ENCODE measurements at regions not wholly inside any gene's neighbourhood (a gene's known extent, or its start where the extent isn't known, plus 50 kb on each side); places are given as distances from the start of the nearest gene placed in this dataset.
"Not testable (repeated sequence)": the region's sequence is repeated elsewhere in the genome, so short reads cannot be mapped to it uniquely, and the experiment has no call there.

- TF ChIP-seq, protein P1, sequence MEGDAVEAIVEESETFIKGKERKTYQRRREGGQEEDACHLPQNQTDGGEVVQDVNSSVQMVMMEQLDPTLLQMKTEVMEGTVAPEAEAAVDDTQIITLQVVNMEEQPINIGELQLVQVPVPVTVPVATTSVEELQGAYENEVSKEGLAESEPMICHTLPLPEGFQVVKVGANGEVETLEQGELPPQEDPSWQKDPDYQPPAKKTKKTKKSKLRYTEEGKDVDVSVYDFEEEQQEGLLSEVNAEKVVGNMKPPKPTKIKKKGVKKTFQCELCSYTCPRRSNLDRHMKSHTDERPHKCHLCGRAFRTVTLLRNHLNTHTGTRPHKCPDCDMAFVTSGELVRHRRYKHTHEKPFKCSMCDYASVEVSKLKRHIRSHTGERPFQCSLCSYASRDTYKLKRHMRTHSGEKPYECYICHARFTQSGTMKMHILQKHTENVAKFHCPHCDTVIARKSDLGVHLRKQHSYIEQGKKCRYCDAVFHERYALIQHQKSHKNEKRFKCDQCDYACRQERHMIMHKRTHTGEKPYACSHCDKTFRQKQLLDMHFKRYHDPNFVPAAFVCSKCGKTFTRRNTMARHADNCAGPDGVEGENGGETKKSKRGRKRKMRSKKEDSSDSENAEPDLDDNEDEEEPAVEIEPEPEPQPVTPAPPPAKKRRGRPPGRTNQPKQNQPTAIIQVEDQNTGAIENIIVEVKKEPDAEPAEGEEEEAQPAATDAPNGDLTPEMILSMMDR (conservative IDR thresholded peaks at IDR 0.05; ENCODE audit: low read length): no peak
- DNase-seq (ENCODE audit: low read depth): no peak
- no peak overlapping the region for H3K4me3 ChIP-seq (ENCODE audit: low read length)
Observed at GRCh38 chr5:82517544-82518075, 239.5 kb upstream of the RPS23 start.

- DNase-seq (ENCODE audit: low read depth): no peak
- no peak overlapping the region for H3K4me3 ChIP-seq (ENCODE audit: low read length)
- TF ChIP-seq, protein P1 (conservative IDR thresholded peaks at IDR 0.05; ENCODE audit: low read length): no peak
Observed at GRCh38 chr5:82513738-82514137, 235.6 kb upstream of the RPS23 start.

- no peak overlapping the region for H3K4me3 ChIP-seq (ENCODE audit: low read length)
- TF ChIP-seq, protein P1 (conservative IDR thresholded peaks at IDR 0.05; ENCODE audit: low read length): no peak
- no peak for DNase-seq (ENCODE audit: low read depth)
Observed at GRCh38 chr5:82512025-82512424, 233.9 kb upstream of the RPS23 start.

DNA sequence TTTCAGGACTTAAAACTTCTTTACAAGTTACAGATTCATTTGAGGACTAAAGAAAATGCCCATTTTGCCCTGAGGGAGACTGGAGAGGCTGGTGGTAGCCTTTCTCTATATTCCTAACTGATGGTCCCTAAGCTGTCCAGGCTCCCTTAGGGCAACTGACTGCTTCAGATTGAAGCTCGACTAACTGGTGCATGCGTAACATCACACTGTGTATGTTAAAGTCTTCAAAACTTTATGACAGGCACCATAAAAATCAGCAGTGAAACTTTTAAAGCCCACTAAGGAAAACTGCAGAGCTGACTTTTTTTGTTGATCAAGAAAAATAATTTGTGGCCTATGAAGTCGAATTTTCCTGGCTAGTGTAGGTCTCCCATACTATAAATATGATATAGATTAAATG, 233.0 kb upstream of the RPS23 start:
- TF ChIP-seq, protein P1 (conservative IDR thresholded peaks at IDR 0.05; ENCODE audit: low read length): no peak
- H3K4me3 ChIP-seq (ENCODE audit: low read length): no peak overlapping the region
- DNase-seq (ENCODE audit: low read depth): no peak

DNA sequence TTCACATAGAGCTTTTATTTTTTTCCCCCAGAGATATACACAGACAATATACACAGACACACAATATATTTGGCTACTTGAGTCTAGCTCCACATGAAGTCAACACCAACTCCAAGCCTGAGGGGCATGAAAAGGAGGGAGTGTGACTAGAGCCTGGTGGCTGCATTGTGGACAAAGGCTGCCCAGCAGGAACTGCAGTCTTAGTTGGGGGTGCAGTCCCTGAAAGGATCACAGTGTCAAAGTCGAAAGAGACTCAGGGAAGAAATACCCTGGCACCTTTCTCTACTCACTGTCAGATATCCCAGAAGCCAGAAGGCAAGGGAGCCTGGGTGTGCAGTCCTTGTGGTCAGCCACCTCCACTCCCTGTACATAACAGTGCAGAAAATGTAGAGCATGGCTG, 231.6 kb upstream of the RPS23 start:
- H3K4me3 ChIP-seq (ENCODE audit: low read length): no peak overlapping the region
- TF ChIP-seq, protein P1 (conservative IDR thresholded peaks at IDR 0.05; ENCODE audit: low read length): no peak
- no peak for DNase-seq (ENCODE audit: low read depth)

DNA sequence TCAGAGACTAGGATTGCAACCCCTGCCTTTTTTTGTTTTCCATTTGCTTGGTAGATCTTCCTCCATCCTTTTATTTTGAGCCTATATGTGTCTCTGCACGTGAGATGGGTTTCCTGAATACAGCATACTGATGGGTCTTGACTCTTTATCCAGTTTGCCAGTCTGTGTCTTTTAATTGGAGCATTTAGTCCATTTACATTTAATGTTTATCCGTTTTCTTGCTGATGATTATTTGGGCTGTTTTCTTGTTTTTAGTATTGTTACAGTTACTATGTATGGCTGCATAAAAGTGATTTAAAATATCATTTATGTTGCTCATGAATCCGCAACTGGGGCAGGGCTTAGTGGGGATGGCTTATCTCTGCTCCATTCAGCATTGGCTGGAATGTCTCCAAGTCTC, 228.2 kb upstream of the RPS23 start:
- not testable (repeated sequence) for DNase-seq (ENCODE audit: low read depth); H3K4me3 ChIP-seq (ENCODE audit: low read length)

- TF ChIP-seq, protein P1 (conservative IDR thresholded peaks at IDR 0.05; ENCODE audit: low read length): no peak
- no peak for DNase-seq (ENCODE audit: low read depth)
- no peak overlapping the region for H3K4me3 ChIP-seq (ENCODE audit: low read length)
Observed at GRCh38 chr5:82499725-82500244, 221.6 kb upstream of the RPS23 start.

- TF ChIP-seq, protein P1 (conservative IDR thresholded peaks at IDR 0.05; ENCODE audit: low read length): no peak
- no peak for DNase-seq (ENCODE audit: low read depth)
Observed at GRCh38 chr5:82497242-82497641, 219.1 kb upstream of the RPS23 start.

More at GRCh38 chr5:82497242-82497641, 219.1 kb upstream of the RPS23 start:
- H3K4me3 ChIP-seq (ENCODE audit: low read length): no peak overlapping the region

All from AG10803 (cell line).